Nephron progenitor cell (in vitro differentiated cells): ENCODE measurements at regions not wholly inside any gene's neighbourhood (a gene's known extent, or its start where the extent isn't known, plus 50 kb on each side); places are given as distances from the start of the nearest gene placed in this dataset.
A peak's percentile ranks its signal among the peaks of the same experiment; 100 is the strongest.

ENCODE experiments used
- DNase-seq: peaks from one replicate; pipeline ENCODE4 v3.0.0; 2021
- H3K27ac Mint-ChIP-seq: 2 replicates; pipeline ENCODE4 v1.8.0; 2021; ENCODE audit warnings: mild to moderate bottlenecking, moderate library complexity, mixed read lengths
- H3K27me3 Mint-ChIP-seq: 2 replicates; pipeline ENCODE4 v1.8.0; 2021; ENCODE audit warnings: mild to moderate bottlenecking, low read depth, mixed read lengths; ENCODE audit not compliant: poor library complexity
- H3K36me3 Mint-ChIP-seq: 2 replicates; pipeline ENCODE4 v1.8.0; 2021; ENCODE audit warnings: low read depth, mixed read lengths
- H3K4me1 Mint-ChIP-seq: 2 replicates; pipeline ENCODE4 v1.8.0; 2021; ENCODE audit warnings: mixed read lengths
- H3K4me3 Mint-ChIP-seq: 2 replicates; pipeline ENCODE4 v1.8.0; 2021; ENCODE audit warnings: mild to moderate bottlenecking, moderate library complexity, mixed read lengths
- H3K9me3 Mint-ChIP-seq: 2 replicates; pipeline ENCODE4 v1.8.0; 2021; ENCODE audit warnings: mild to moderate bottlenecking, moderate library complexity, mixed read lengths
- TF ChIP-seq, protein P1 (sequence below): fragments of 200-600 bp; sonication (generic); IDR thresholded peaks from 2 replicates; pipeline ENCODE4 v1.5.0; 2021; ENCODE audit warnings: antibody characterized with exemption

DNA sequence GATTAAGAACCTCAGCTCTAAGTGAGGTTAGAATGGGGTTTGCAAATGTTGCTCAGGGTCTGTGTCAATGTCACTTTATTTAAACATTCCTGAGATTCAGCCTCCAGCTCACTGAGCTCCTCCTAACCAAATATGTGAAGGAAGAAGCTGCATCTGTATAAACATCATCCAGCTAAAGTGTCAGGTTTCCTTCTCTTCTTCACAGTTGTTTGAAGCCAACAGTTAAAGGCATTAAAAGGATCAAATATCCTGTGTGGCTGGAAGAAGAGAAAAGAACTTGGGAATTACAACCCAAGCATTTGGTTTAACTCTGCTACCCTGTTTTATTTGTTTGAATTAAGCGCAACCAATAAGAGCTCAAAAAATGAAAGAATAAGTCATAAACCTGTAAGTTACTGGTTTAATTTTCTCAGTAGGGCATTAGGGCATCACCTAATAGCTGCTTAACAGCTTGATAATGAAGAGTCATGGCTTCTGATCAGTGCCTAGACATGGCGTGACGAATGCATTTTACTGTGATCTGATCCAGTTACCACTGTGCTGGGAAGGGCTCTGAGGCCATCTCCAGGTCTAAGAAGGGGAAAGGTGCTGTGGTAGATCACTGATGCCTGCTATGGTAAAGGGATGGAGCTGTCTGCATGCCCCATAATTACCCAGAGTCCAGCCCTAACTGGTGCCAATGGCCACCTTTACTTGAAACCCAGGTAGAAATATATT lies 165.7 kb upstream of the TSC22D2 start:
- peak overlapping the region; percentile 33 for H3K4me3 Mint-ChIP-seq
- H3K36me3 Mint-ChIP-seq = peaks cover 9% of the 10 kb centered on the region
- H3K27me3 Mint-ChIP-seq = peaks cover 8% of the 10 kb centered on the region
- H3K4me1 Mint-ChIP-seq = peaks cover 87% of the 10 kb centered on the region
- H3K27ac Mint-ChIP-seq = peak overlapping the region; percentile 97
- peak; percentile 39 for DNase-seq
- TF ChIP-seq, protein P1, sequence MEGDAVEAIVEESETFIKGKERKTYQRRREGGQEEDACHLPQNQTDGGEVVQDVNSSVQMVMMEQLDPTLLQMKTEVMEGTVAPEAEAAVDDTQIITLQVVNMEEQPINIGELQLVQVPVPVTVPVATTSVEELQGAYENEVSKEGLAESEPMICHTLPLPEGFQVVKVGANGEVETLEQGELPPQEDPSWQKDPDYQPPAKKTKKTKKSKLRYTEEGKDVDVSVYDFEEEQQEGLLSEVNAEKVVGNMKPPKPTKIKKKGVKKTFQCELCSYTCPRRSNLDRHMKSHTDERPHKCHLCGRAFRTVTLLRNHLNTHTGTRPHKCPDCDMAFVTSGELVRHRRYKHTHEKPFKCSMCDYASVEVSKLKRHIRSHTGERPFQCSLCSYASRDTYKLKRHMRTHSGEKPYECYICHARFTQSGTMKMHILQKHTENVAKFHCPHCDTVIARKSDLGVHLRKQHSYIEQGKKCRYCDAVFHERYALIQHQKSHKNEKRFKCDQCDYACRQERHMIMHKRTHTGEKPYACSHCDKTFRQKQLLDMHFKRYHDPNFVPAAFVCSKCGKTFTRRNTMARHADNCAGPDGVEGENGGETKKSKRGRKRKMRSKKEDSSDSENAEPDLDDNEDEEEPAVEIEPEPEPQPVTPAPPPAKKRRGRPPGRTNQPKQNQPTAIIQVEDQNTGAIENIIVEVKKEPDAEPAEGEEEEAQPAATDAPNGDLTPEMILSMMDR = no peak
- H3K9me3 Mint-ChIP-seq = peaks cover 4% of the 10 kb centered on the region

DNA sequence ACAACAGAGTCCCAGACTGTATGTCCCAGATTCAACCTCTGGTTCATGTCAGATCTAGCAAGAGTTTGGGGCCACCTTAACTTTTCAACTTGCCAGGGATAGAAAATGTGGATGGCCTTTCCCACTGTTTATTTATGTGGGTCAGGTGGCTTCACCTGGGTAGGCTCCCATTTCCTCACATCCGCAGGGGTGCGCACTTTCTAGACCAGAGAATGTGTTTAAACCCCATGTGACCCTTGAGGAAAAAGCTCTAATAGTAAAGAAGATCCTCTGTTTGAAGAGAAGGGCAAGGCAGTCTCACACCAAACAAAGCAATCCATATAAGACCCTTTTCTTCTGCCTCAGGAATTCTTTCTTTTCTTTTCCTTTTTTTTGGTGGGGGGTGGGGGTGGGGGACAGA lies 167.2 kb upstream of the TSC22D2 start:
- Mint-ChIP-seq H3K36me3 (peaks cover 4% of the 10 kb centered on the region), H3K4me1 (peaks cover 96% of the 10 kb centered on the region), H3K27me3 (peaks cover 8% of the 10 kb centered on the region), H3K27ac (peak overlapping the region; percentile 89), H3K9me3 (no peaks in the 10 kb centered on the region), H3K4me3 (peak overlapping the region; percentile 19)
- no peak for DNase-seq
- TF ChIP-seq, protein P1 = no peak

DNA sequence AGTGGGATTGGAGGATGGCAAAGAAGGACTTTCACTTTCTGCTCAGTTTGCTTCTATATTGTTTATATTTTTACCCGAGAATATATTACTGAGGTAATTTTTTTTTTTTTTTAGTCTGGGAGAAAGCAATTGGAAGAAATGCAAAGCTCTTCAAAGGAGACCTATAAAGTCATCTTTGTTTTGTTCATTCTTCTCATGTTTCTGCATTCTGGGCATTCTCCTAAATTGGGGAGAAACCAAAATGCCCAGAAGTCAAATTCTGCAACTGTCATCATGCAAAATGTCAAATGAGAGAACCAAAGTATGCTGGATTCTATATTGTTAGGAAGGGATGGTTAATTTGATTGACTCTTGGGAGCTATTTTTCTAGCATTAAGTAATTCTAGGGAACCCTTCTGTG lies 168.3 kb upstream of the TSC22D2 start:
- Mint-ChIP-seq H3K36me3 (no peaks in the 10 kb centered on the region), H3K27me3 (peaks cover 8% of the 10 kb centered on the region), H3K27ac (no peak overlapping the region), H3K9me3 (no peaks in the 10 kb centered on the region), H3K4me3 (no peak overlapping the region), H3K4me1 (peaks cover 88% of the 10 kb centered on the region)
- DNase-seq = no peak
- TF ChIP-seq, protein P1 = no peak

DNA sequence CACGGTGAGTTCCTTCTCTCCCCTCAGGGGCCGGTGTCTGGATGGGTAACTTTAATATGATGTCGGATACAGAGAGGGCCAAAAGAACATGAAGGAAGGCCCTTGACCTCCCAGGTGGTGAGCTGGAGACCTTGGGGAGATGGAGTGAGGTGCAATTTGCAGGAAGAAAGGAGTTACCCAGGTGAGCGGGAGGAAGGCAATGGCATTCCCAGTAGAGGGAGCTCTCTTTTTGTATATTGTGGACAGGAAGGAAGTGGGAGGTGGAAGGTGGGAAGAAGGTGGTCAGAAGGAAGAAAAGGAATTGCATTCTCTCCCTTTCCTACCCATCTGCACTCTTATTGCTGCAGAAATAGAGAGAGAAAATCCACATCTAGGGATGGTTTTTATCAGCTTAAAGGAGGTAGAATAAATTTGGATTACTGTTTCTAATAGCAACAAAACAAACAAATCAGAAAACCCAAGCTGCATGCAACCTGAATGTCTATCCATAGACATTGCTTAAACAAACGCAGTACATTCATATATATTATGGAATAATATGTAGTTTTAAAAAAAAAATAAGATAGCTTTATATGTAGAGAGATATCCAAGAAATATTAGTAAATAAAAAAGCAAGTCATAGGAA lies 169.0 kb upstream of the TSC22D2 start:
- Mint-ChIP-seq H3K27ac (peak overlapping the region; percentile 77), H3K36me3 (no peaks in the 10 kb centered on the region), H3K27me3 (peaks cover 8% of the 10 kb centered on the region), H3K4me3 (no peak overlapping the region), H3K4me1 (peaks cover 81% of the 10 kb centered on the region), H3K9me3 (no peaks in the 10 kb centered on the region)
- TF ChIP-seq, protein P1 = peak; percentile 41
- no peak for DNase-seq

DNA sequence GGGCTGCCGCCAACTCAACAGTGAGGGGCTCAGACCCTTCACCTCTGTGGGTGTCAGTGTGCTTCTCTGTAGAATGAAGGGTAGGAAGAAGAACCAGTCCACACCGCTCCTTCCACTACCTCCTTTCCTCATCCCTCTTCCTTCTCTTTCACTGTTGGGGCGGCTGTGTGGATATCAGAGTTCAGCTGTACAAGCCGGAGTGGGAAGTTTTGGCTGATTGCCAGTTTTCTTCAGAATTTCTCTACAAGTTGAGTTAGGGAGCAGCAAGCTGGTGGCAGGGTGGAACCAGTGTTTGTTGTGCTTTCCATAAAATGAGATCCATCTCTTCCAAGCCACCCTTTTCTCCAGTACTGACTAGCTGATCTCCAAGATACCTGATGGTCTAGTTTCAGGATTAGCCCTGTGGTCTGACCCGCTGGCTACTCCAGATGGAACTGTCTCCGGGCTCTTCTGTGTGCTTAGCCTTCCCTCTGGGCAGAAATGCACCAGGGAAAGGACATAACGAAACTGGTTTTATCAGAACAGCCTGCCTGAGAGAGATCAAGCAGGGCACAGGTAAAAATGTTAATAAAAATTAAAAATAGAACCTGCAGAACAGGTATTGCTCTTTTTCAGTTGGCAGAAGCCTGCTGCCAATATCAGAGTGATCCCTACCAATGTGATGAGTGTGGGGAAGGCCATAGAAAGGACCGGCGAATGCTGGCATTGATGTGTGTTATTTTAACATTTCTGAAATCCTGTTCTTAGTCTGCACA lies 169.9 kb upstream of the TSC22D2 start:
- no peak overlapping the region for H3K27ac Mint-ChIP-seq
- H3K4me3 Mint-ChIP-seq = no peak overlapping the region
- peaks cover 73% of the 10 kb centered on the region for H3K4me1 Mint-ChIP-seq
- TF ChIP-seq, protein P1 = no peak
- peaks cover 8% of the 10 kb centered on the region for H3K27me3 Mint-ChIP-seq
- H3K36me3 Mint-ChIP-seq = no peaks in the 10 kb centered on the region
- no peaks in the 10 kb centered on the region for H3K9me3 Mint-ChIP-seq
- DNase-seq = no peak
